ENCODE measurements at regions not wholly inside any gene's neighbourhood (a gene's known extent, or its start where the extent isn't known, plus 50 kb on each side); places are given as distances from the start of the nearest gene placed in this dataset.

DNA sequence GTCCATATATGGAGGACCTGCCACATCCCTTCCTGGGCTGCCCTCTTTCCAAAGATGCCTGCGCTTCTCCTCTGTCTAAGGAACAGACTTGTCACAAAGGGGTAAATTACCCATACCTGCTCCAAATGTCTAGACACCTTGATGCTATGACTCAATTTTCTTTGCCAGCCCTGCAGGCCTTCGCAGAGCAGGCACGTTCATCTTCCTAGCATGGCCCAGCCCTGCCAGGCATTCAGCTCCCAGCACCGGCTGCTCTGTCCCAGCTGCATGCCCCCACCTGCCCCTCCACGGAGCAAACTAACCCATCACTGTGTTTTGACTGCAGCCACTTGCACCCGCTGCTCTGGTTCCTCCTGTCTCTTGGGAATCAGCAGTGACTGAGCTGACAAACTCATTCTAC is 526.1 kb downstream of the MIAT start:
- no peak for DNase-seq (ENCODE audit: low spot score in 2 of 2)
- no peak for FAIRE-seq

DNA sequence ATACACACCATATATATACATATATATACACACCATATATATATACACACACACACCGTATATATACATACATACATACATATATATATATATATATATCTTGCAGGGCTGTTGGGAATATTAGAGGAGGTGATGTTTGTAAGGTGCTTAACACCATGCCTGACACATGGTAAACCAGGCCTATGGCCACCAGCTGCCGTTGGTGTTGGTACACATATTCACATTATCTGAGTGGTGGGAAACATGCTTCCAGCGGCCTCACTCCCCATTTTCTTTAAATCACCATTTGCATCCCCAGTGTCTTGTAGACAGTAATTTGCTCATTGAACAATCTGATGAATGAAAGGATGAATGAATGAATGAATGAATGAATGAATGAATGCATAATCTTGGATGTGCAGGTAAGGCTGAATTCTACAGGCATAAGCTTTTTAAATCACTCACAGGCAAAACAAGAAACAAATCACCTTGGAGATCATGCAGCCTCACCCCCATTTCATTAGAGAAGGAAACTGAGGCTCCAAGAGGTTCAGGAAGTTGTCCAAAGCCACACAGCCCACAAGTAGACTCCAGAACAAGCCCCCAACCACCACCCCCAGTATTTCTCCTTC is 527.8 kb downstream of the MIAT start:
- FAIRE-seq (no peak), DNase-seq (ENCODE audit: low spot score in 2 of 2) (no peak)

DNA sequence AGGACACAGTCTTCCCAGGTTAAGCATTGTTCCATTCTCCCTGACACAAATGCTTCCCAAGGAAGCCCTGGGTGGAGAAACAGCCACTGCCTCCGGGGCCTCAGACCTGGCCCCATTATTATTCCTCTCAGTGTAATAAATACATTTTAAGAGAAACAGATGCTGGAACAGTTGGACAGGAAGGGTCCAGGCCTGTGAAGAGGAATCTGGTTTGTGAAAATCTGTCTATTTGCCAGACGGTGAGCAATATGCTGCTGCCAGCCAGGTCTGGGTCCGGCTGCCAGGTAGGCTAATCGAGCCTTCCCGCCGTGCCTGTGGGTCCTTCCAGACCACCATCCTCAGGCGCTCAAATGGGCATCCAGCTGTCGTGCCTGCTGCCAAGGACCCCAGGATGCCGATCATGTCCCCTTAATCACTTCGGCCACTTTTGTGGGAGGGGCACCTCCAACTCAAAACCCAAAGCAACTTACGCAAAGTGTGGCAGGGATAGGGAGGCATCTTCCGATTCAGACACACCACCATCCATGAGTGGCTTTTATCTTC is 528.4 kb downstream of the MIAT start:
- DNase-seq (ENCODE audit: low spot score in 2 of 2) (no peak), FAIRE-seq (no peak)

DNA sequence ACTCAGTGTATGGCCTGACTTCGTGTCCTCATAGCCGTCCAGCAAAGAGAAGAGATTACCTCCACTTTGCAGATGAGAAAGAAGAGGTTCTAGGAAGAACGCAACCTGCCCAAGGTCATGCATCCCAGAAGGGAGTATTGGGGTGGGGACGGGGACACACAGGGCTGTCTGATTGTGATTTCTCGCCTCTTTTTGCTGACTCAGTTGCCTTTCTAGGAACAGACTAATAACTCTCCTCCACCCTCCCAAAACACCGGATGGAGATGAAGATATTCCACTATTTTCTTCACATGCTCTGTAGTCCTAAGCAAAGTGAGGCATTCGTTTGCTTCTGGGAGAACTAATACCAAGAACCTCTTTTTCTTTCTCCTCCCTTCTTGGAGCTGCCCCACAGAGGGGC is 529.3 kb downstream of the MIAT start:
- DNase-seq (ENCODE audit: low spot score in 2 of 2) (no peak), FAIRE-seq (no peak)

DNA sequence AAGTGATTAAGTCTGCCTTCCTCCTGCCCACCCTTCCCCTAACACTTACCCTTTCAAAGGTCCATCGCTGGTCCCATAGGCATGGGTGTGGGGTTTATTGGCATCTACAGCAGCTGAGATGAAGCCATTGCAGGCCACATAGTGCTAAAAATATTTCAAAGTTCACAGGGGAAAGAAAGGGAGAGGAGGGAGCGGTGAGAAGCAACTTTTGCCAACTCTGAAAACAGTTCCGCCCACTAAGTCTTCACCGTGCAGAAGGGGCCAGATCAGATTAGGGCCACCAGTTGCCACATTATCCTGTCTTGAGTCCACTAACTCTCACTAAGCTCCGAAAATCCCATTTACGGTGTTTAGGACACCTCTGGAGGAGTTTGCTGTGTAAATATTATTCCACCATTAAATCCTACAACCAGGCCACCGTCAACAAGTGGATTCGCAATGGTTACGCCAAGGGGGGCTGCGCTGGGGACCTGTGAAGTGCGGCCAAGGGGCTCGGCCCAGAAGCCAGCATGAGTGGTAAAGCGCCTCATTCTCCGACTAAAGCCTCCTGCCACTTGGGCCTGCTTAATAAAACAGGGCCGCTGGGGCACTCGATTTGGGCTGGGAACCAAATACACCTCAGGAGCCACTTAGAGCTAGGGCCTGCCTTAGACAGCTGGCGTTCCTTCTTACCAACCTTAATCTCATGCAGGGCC is 534.9 kb downstream of the MIAT start:
- no peak for FAIRE-seq
- DNase-seq (ENCODE audit: low spot score in 2 of 2) = no peak

DNA sequence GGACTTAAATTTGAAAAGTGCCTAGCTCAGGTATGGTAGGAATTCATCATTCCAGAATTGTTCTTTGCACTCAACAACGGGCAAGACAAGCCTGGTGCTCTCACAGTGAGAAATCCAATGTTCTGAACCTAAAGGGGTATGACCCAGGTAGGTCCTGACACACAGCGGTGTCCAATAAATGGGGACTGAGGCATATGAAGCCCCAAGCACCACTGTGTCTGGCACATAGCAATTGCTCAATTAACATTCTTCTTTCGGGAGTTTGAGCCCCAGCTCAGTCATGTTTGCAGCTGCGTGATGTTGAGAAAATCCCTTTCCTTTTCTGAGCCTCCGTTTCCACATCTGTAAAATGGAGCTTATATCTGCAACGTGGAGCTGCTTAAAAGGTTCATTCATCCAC is 535.8 kb downstream of the MIAT start:
- DNase-seq (ENCODE audit: low spot score in 2 of 2) (no peak), FAIRE-seq (no peak)

DNA sequence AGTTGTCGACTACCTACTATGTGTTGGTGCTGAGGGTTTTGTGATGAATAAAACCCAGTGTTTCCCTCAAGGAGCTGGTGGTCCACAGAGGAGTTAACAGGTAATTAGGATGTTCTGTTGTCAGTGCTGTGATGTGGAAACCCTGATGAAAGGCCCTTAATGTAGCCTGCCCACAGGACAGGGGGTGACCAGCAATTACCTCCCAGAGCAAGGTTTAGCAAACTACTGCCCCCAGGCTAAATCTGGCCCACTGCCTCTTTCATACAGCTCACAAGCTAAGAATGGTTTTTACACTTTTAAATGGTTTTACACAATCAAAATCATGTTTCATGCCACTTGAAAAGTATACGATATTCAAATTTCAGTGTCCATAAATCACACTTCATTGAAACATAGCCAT is 536.2 kb downstream of the MIAT start:
- FAIRE-seq = no peak
- no peak for DNase-seq (ENCODE audit: low spot score in 2 of 2)

DNA sequence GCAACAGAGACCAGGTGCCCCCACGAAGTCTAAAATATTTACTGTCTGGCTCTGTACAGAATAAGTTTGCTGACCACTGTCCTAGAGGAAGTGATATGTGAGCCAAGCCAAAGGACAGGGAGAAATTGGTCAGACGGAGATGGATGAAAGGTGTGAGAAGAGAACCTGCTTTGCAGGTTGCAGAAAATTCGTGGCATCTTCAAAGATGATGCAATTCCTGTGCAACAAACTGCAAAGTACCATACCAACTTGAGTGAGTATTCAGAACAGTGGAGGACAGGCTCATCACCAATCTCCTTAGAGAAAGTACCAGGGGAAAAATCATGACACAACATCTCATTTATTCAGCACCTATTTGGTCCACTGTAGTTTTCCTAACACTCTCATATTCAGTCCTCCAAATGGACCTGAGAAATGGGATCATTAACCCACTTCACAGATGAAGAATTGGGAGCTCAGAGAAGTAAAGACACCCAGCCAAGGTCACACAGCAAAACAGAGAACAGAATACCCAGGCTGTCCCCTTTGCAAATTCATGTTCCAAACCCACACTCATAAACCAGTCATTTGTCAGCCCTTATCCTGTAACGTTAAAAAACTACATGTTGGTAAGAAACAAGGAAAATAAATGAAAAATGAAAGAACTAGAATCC is 536.8 kb downstream of the MIAT start:
- no peak for DNase-seq (ENCODE audit: low spot score in 2 of 2)
- no peak for FAIRE-seq

DNA sequence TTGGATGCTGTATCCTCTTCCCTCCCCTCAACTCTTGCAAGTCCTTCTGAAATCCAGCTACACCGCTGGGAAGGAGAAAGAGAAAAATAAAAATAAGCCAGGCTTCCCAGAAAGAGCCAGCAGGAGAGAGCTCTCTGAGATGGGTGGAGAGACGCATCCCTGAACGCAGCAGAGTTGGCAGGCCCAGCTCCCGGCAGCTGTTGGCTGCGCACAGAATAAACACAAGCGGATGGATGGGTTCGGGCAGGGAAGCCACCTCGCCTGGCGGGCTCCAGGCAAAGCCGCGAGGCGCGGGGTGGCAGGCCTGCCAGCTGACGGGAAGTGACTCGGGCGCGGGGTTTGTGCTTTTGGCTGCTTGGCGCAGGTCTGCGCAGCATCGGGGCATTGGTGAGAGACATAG is 537.7 kb downstream of the MIAT start:
- DNase-seq (ENCODE audit: low spot score in 2 of 2) (no peak), FAIRE-seq (no peak)

DNA sequence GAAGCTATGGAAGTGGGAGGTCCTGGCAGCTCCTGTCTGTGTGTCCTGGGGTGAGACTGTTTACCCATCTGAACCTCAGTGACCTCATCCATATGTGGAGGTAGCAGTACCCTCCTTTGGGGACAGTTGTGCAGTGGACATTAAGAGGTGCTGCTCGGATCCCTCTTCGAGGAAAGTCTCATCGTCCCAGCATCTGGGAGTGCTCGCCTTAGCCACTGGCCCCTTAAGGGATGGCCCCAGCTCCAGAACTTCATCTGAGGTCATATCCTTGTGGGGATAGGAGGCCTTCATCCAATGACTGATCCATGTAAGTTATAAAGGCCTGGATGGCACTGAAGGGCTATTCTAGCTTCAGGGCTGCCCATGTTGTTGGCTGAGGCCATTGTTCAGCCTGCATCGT is 538.1 kb downstream of the MIAT start:
- no peak for FAIRE-seq
- no peak for DNase-seq (ENCODE audit: low spot score in 2 of 2)

DNA sequence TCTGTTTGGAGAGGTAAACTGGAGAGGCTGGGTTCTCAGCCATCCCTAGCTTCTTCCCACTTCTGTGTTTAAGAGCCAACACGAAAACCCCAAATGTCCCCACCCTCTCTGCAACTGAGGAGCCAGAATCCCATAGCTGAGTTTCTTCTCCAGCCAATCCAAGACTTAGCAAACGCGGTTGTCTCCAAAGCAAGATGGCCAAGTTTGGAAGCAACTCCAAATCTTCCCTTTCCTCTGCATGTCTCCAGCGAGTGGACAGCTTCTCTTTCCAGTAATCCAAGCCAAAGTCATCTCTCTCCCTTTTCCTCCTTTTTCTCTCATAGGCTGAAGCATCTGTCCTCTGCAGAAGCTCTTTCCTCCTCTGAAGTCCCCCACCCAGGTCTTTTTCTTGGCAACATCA is 539.2 kb downstream of the MIAT start:
- FAIRE-seq = no peak
- no peak for DNase-seq (ENCODE audit: low spot score in 2 of 2)

DNA sequence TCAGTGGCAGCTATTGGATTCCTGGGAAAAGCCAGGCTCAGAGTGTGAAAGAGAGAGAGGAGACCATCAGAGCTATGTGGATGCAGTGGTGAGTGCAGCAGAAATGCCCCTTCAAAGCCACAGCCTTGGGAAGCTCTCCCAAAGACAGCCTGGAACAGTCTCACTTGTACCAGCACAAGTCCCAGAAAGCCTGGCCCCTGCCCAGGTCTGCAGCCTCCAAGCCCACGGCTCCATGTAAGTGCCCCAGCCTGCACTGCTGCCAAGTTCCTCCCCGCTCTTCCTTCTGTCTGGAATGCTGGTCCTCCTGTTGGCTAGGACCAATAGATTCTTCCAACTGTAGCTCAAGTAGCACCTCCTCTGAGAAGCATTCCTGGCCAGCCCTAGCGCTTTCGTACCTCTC is 539.7 kb downstream of the MIAT start:
- DNase-seq (ENCODE audit: low spot score in 2 of 2) = no peak
- FAIRE-seq = no peak

DNA sequence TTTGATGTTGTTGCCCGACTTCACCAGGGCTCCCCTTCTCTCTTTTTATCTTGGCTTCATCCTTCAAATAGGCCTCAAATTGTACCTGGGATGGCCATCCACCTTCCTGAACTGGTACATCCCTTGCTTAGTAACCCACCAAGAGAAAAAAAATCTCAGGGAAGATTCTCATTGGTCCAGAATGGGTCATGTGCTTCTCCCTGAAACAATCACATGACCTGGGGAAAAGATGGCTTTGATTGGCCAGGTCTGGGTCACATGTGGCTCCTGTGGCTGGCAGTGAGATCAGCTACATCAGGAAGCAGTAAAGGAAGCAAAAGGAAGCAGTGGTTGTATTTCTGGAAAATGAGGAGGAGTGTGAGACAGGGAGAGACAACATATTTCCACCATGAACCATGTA is 540.2 kb downstream of the MIAT start:
- DNase-seq (ENCODE audit: low spot score in 2 of 2) (no peak), FAIRE-seq (no peak)

DNA sequence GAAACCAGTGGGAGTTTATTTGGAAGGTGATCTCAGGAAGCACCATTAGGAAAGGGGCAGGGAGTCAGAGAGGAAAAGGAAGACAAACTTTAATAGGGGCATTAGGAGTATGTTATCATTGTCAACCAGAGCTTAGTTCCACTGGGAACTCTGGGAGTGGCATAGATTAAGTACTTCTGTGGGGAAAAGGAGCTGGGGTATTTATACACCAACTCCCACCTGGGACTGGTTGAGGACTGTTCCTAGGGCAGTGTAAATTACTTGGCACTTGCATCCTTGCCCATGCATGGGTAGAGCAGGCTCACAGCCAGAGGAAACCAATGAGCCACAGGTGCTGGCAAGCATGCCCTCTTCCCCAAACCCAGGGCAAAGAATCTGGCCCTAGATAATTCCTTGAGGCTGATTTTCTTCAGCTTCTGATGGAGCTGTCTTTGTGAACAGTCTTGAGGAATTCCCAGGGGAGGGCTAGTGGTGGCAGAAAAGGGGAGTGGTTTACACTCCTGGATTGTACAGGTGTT is 541.2 kb downstream of the MIAT start:
- DNase-seq (ENCODE audit: low spot score in 2 of 2) (no peak), FAIRE-seq (no peak)

DNA sequence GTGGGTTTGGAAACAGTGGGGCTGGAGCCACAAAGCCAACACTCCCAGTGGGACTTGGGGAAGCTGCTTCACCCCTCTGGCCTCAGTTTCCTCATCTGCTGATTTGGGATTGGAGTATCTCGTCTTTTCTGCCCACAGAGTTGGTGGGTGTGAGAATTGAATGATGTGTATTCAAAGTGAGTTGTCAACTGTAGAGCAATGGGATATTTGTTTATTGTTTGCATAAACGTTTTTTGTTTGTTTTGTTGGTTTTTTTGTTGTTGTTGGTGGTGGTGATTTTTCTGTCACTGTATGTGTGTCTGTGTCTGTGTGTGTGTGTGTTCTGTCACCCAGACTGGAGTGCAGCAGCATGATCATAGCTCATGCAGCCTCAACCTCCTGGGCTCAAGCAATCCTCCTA is 542.0 kb downstream of the MIAT start:
- DNase-seq (ENCODE audit: low spot score in 2 of 2) (no peak), FAIRE-seq (no peak)

DNA sequence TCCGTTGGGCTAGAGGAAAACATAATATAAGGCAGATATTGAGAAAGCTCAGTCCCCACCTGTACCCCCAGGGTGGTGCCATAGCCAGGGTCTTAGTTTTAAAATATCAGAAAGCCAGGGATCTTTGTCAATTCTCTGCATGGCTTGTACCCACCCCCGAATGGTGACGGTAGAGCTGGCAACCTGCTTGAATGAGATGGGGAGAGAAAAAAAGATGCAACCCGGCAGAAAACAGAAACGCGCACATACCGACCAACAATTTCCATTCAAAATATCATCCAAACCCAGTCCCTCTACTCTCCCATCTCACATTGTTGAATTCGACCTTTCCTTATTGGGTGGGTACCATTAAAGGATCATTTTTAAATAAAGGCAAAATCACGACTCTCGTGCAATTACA is 543.9 kb downstream of the MIAT start:
- FAIRE-seq = no peak

DNA sequence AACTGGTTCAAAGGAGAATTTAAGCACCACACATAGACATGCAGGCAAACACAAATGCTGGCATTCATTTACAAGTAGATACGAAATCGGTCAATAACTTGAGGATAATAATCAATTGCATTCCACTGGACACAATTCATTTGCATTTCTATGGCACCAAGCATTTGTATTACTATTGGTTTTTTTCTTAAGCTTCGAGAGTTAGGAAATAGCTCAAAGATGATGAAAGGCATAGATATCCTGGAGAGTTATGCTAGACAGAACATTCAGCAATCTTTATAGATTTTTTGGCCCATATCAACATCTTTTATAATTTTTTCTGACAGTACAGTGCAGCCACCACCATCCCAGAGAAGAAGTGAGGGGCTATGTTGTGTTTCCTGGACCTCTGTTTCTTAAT is 544.4 kb downstream of the MIAT start:
- no peak for FAIRE-seq

More for the DNA sequence above, 543.9 kb downstream of the MIAT start:
- no peak for DNase-seq (ENCODE audit: low spot score in 2 of 2)

DNA sequence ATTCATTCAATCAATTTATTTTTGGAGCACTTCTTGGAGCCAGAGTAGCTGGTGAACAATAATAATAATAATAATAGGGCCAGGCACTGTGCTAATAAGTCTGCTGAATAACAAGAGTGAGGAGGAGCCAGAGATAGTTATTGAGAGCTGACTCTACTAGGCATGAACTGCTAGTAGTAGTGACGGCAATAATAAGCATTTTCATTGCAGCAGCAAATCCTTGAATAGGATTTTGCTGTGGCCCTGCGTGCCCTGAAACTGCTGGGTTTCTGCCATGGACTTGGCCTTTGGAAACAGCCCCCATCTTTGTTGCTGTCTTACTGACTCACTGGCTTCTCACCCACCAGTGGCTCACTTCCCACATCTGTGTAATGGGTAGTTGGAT is 545.9 kb downstream of the MIAT start:
- DNase-seq (ENCODE audit: low spot score in 2 of 2) (no peak), FAIRE-seq (no peak)

More for the DNA sequence above, 544.4 kb downstream of the MIAT start:
- no peak for DNase-seq (ENCODE audit: low spot score in 2 of 2)

DNA sequence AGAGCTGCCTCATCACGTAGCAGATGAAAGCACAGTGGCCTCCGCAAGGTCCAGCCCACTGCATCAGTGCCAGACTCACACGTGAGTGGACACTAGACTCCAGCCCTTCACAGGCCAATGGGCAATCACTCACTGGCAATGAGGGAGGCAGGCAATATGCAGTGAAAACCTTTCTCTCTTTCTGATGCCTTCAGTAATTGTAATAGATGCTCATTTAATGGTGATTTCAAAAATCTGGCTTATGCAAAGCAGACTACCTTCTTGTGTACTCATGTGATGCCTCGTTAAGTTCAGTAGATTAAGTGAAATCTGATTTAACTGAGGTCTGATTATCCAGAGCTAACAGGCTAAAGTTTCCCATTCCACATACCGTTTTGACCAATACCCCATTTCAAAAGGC is 546.9 kb downstream of the MIAT start:
- FAIRE-seq (no peak), DNase-seq (ENCODE audit: low spot score in 2 of 2) (no peak)

DNA sequence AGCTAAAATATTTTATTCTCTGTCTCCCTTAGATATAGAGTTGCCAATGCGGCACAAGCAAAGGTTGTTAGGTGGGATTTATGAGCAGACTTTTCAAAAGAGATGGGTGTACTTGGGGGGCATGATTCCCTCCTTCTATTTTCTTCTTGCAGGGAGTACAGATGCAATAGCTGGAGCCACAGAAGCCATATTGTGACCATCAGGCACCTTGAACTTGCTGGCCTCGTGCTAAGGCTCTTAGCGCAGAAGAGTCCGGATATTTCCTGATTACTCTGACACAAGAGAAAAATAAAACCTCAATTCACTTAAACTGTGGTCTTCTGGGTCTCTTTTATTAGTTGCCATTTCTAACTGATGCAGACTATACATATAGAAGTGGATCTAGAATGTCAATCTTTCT is 547.4 kb downstream of the MIAT start:
- no peak for FAIRE-seq

DNA sequence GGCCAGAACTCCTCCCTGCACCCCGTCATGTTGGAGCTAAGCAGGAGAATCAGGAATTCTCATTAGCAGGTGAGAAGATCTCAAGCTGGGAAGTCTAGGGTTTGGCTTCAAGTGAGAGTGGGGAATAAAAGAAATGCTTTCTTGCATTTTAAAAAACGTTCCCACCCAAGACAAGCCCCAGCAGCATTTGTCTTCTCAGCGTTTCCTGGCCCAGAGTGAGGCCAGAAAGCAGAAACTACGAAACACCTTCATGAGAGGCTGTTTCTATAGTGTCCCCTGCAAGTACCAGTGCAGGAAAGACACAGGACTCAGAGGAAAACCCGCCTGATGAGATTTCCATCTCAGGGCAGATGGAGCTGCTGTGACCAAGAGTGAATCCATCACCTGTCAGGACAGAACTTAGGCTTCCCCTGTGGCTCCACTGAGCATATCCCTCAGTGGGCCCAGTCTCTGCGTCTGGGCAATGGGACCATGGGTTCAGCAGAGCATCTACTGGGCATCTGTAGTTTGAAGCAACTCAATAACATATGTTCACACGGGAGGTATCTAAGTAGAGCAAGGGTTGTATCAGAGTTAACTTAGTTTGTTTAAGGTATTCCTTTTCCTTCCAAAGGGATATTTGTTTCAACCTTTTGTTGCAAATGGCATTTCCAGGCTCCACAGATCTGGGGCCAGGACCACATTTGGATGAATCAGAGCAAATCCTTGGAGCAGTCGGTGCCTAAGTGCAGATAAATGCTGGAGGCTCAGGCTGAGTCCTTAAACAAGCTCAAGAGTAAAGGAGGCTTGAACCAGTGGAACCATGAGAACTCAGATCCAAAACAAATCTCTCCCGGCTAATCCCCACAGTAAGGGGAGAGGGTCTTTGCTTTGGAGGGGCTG is 548.3 kb downstream of the MIAT start:
- no peak for FAIRE-seq
- DNase-seq (ENCODE audit: low spot score in 2 of 2) = no peak

More for the DNA sequence above, 547.4 kb downstream of the MIAT start:
- no peak for DNase-seq (ENCODE audit: low spot score in 2 of 2)

All from frontal cortex (tissue), 3 donors.